ENCODE measurements at regions not wholly inside any gene's neighbourhood (a gene's known extent, or its start where the extent isn't known, plus 50 kb on each side); places are given as distances from the start of the nearest gene placed in this dataset.

GRCh38 chr5:167155387-167156005, 1135.9 kb upstream of the WWC1 start:
- DNase-seq, result no peak

DNA sequence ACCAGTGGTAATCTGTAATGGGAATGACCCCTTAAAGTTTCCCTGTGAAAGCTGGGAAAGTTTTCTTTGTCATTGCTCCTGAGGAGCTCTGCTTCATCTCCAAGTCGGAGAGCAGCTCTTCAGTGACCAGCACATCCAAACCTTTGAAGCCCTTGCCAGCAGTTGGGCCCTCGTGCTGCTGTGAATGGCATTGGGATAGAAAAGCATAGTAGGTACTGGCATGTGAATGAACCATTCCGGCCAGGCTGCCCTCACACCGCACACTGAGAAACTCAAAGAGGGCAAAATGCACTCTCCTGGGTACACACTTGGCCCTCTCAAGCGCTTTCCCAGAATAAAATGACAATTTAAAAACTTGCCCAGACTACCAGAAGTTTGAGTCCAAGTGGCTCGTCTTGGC, 1135.0 kb upstream of the WWC1 start:
- no peak for DNase-seq

DNA sequence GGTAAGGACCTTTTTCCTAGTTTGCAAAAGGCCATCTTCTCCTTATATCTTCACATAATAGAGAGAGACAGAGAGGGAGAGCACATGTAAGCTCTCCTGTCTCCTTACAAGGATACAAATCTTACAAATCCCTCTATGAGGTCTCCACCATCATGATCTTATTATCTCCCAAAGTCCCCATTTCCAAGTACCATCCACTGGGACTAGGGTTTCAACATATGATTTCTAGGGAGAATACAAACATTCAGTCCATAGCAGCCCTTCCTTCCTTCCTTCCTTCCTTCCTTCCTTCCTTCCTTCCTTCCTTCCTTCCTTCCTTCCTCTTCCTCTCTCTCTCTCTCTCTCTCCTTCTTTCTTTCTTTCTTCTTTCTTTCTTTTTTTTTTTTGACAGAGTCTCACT, 1132.9 kb upstream of the WWC1 start:
- no peak for DNase-seq

GRCh38 chr5:167160388-167160787, 1131.1 kb upstream of the WWC1 start:
- no peak for DNase-seq

DNA sequence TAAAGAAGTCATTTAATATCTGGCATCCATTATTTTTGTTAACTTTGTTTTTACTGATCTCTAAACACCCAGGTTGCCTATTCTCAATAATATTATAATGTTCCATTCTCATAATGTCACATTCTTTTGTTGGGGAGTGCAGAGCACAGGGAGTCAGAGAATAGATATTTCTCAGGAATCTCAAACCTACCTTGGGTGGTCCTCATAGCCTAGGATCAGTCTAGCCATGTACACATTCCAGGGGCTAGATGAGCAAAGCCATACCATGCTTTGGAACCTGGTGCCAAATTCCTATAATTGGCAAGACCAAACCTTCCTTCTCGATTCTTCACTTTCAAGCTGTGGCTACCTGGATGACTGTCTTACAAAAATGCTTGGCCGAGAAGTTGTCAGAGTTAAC, 1124.7 kb upstream of the WWC1 start:
- no peak for DNase-seq

GRCh38 chr5:167167191-167167795, 1124.2 kb upstream of the WWC1 start:
- DNase-seq, result no peak

DNA sequence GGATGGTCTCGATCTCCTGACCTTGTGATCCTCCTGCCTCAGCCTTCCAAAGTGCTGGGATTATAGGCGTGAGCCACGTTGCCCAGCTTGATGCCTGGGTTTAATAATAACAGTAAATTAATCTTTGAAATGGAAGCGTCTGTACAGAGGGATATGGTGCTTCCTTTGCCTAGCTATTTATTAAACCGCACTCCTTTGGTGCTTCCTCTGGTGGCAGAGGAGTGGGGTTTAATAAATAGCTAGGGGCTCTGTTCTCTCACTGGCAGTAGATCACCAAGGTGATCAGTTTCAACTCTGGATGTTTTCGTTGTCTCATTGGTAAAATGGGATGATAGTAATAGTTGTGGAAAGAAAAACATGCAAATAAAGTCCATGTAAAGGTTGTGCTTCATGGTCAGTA, 1122.5 kb upstream of the WWC1 start:
- DNase-seq, result no peak

- no peak for DNase-seq
Observed at GRCh38 chr5:167171056-167171455, 1120.4 kb upstream of the WWC1 start.

DNA sequence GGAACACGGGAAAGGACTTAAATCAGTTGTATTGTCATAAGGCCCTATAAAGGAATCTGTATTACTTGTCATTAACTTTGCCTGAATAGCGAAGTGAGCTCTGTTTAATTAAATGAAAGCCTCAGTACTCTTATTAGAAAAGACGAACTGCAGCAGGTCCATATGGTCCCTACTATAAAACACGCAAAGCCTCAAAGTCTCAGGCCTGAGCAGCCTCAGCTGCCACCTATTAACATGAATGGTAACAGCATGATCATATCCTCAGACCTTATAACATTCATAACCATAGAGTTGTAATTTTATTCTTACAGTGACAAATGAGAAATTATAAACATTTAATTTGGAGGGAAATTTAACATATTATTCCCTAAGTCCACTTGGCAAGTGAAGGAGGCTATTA, 1113.7 kb upstream of the WWC1 start:
- no peak for DNase-seq

DNA sequence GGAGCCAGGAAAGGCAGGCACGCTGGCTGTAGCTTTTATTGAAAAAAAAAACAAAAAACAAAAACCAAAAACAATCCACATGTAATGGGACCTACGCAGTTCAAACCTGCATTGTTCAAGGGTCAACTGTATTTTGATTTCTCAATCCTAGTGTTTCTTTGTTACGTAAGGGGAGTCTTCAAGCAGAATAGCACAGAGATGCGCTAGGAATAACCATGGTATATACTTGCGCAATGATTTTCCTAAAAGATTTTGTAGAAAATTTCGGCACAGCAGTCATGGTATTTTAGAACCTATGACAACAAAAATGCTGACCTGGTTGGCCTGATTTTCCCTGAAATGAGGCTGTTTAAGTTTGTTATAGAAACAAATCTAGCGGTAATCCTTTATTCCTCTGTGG, 1110.5 kb upstream of the WWC1 start:
- DNase-seq, result no peak

- DNase-seq, result no peak
Observed at GRCh38 chr5:167205881-167206280, 1085.6 kb upstream of the WWC1 start.

GRCh38 chr5:167207081-167207480, 1084.4 kb upstream of the WWC1 start:
- DNase-seq, result no peak

GRCh38 chr5:167208911-167209310, 1082.5 kb upstream of the WWC1 start:
- DNase-seq, result no peak

- DNase-seq, result no peak
Observed at GRCh38 chr5:167217097-167217743, 1074.2 kb upstream of the WWC1 start.

DNA sequence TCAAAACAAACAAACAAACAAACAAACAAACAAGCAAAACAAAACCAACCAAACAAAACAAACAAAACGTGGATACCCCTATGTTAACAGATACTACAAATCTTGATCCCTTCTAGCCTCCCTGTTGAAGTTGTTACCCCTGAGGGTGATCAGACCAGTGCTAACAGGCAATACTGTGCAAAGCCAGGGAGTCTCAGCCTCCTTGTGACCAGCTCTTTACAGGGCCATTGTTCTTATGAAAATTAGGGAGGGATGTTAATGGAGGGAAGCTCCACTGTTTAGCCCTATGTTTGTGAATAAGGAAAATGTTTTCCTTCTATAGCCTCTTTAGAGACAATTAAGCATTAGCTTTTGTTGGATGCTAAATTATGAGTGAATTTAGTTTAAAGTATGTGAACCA, 1072.1 kb upstream of the WWC1 start:
- no peak for DNase-seq

DNA sequence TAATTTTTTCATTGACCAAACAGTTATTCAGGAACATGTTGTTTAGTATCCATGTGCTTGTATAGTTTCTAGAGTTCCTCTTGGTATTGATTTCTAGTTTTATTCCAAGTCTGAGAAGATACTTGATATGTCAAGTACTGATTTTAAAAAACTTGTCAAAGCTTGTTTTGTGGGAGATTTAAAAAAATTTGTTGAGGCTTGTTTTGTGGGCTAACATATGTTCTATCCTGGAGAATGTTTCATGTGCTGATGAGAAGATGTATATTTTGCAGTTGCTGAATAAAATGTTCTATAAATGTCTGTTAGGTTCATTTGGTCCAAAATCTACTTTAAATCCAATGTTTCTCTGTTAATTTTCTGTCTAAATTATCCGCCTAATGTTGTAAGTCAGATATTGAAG, 1065.1 kb upstream of the WWC1 start:
- no peak for DNase-seq

GRCh38 chr5:167228134-167228533, 1063.3 kb upstream of the WWC1 start:
- DNase-seq, result no peak

DNA sequence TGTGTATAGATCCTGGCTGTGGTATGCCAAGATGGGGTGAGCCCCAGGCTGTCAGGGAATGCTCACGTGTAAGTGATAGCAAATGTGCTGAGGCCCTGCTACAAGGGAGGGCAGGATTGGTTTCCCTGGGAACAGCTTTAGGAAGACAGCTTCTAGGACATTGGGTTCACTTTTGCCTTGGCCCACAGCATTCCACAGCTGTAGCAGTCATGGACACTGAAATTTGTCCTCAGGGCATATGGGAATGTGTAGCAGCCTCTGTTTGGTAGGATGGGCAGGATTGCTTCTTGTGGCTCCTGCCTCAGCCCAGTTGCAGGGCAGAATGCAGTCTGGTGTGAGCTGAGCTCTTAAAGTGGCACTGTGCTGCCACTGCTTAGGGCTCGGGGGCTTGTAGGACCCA, 1061.7 kb upstream of the WWC1 start:
- DNase-seq, result no peak

- no peak for DNase-seq
Observed at GRCh38 chr5:167230414-167230813, 1061.0 kb upstream of the WWC1 start.

DNA sequence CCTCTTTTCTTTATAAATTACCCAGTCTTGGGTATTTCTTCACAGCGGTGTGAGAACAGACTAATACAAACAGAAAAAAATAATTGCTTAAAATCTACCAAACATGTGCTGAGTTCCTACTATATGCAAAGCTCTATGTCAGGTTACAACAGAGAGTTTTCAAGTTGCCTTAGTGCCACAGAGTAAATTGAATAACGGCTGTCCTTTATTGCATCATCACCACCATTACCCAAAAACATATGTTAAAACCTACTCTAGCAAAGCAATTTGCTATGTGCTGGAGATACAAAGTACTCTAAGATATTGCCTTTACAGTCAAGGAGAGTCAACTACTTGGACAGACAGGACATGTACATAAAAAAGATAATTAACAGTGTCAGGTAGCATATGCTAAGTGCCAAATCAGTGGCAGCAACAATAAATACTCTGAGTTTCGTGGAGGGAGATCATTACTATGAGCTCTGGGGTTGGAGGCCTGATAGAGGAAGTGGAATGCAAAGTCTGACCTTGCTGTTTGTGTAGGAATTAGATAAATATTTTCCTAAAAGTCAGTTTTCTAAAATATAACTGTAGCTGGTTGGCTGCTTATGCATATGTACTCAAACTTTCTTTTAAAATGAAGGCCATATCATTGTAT, 1058.7 kb upstream of the WWC1 start:
- no peak for DNase-seq

DNA sequence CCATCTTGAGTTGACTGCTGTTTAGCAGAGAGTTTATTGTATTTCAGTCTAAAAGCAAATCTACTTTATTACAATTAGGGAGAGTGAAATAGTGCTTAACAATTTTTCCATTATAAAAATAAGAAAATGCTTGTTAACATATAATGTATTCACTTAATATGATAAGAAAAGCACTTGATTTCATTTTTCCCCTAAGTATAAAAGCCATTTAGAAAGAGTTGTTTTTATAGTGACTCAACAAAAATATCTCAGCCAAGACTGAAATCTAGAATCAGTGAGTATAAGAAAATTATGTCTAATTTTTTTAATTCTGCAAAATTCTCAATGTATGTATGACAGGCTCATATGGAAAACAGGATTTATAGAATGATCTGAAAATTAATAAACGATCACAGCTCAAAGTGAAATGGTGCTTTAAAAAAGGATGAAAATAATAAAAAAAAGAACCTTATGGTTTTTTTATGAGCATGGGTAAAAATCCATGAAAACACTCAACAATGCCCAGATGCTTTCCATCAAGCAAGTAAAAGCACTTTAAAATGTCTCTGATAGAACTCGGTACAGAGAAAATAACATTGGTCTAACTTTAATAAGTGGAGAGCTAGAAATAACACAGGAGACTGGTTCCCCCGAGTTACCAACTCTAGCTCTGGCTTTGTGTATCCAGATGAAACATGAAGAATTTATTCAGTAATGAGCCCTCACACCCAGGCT, 1057.8 kb upstream of the WWC1 start:
- DNase-seq, result no peak

DNA sequence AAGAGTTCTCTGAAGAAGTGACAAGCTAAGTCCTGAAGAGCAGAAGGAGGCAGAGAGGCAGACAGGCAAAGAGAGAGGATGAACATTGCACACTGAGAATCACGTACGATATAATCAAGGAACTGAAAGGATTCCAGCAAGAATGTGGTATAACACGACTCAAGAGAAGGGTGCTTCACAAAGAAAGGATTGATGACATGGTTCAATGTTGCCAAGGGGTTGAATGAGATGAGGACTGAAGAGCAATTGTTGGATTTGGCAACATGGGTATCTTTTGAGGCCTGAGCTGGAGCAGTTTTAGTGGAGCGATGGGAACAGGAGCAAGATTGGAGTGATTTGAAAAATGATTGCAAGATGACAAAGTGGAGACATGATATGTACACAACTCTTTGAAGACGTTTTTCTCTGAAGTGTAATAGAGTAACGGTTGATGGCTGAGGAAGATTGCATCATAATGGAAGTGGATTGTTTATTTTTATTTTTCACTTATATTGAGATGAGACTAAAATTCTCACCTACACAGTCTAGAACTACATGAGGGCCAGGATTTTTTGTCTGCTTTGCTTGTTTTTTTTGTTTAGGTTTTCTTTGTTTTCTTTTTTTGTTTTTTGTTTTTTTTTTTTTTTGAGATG, 1049.9 kb upstream of the WWC1 start:
- no peak for DNase-seq

GRCh38 chr5:167242701-167243100, 1048.7 kb upstream of the WWC1 start:
- no peak for DNase-seq
